ENCODE measurements at regions not wholly inside any gene's neighbourhood (a gene's known extent, or its start where the extent isn't known, plus 50 kb on each side); places are given as distances from the start of the nearest gene placed in this dataset.

DNA sequence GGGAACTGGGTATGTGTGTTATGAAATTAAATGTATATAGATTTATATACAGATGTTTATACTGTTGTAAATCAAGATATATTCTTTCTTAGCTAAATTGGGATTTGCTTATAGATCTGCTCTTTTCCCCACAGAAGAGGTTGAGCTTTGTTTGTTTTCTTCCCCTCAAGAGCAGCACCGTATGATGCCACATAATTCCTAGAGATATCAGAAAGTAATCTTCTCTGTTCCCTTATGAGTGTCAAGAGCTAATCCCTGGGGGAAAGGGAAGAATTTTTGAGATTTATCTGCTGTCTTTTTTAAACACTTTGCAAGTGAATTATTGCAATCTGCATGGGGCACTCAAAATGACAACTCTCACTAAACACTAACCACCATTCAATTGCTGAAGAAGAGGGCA, 68.7 kb upstream of the SP4 start:
- TF ChIP-seq EP300 (IDR thresholded peaks at IDR 0.05), result no peak
- TF ChIP-seq, protein P1, sequence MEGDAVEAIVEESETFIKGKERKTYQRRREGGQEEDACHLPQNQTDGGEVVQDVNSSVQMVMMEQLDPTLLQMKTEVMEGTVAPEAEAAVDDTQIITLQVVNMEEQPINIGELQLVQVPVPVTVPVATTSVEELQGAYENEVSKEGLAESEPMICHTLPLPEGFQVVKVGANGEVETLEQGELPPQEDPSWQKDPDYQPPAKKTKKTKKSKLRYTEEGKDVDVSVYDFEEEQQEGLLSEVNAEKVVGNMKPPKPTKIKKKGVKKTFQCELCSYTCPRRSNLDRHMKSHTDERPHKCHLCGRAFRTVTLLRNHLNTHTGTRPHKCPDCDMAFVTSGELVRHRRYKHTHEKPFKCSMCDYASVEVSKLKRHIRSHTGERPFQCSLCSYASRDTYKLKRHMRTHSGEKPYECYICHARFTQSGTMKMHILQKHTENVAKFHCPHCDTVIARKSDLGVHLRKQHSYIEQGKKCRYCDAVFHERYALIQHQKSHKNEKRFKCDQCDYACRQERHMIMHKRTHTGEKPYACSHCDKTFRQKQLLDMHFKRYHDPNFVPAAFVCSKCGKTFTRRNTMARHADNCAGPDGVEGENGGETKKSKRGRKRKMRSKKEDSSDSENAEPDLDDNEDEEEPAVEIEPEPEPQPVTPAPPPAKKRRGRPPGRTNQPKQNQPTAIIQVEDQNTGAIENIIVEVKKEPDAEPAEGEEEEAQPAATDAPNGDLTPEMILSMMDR (IDR thresholded peaks at IDR 0.05), result no peak
- TF ChIP-seq POLR2A (IDR thresholded peaks at IDR 0.05), result no peak

Measured in sigmoid colon (tissue), 4 donors.